Endodermal cell (in vitro differentiated cells): ENCODE measurements at regions not wholly inside any gene's neighbourhood (a gene's known extent, or its start where the extent isn't known, plus 50 kb on each side); places are given as distances from the start of the nearest gene placed in this dataset.
"Not testable (repeated sequence)": the region's sequence is repeated elsewhere in the genome, so short reads cannot be mapped to it uniquely, and the experiment has no call there.

Experiments used
- DNase-seq: peaks from one replicate; pipeline ENCODE4 v3.0.0-alpha.2; 2017
- H3K27ac ChIP-seq: 2 replicates; pipeline ENCODE4 v1.5.1; 2013; ENCODE audit warnings: mild to moderate bottlenecking, low read depth, low read length, moderate library complexity
- H3K27me3 ChIP-seq: 2 replicates; pipeline ENCODE4 v1.6.1; 2013; ENCODE audit warnings: mild to moderate bottlenecking, low read length, moderate library complexity; ENCODE audit not compliant: insufficient read depth, control insufficient read depth, poor library complexity, severe bottlenecking
- H3K36me3 ChIP-seq: 2 replicates; pipeline ENCODE4 v1.7.0; 2013; ENCODE audit warnings: mild to moderate bottlenecking, low read length, moderate library complexity; ENCODE audit not compliant: control insufficient read depth, insufficient read depth
- H3K4me1 ChIP-seq: one replicate; pipeline ENCODE4 v1.7.0; 2013; ENCODE audit warnings: low read length; ENCODE audit not compliant: control insufficient read depth, insufficient read depth
- H3K4me3 ChIP-seq: 2 replicates; pipeline ENCODE4 v1.5.1; 2013; ENCODE audit warnings: mild to moderate bottlenecking, low read length, moderate library complexity
- H3K9ac ChIP-seq: 2 replicates; pipeline ENCODE4 v1.6.1; 2013; ENCODE audit warnings: mild to moderate bottlenecking, low read length, moderate library complexity; ENCODE audit not compliant: poor library complexity, severe bottlenecking; ENCODE audit errors: extremely low read depth
- H3K9me3 ChIP-seq: 2 replicates; pipeline ENCODE4 v1.6.1; 2013; ENCODE audit warnings: mild to moderate bottlenecking, low read length, moderate library complexity; ENCODE audit not compliant: control insufficient read depth
- H3K27ac Mint-ChIP-seq: 2 replicates; pipeline ENCODE4 v1.8.0; 2020; ENCODE audit warnings: mixed read lengths
- H3K27me3 Mint-ChIP-seq: 2 replicates; pipeline ENCODE4 v1.8.0; 2021; ENCODE audit warnings: mild to moderate bottlenecking, mixed read lengths; ENCODE audit not compliant: insufficient read depth
- H3K36me3 Mint-ChIP-seq: 2 replicates; pipeline ENCODE4 v1.8.0; 2020; ENCODE audit warnings: low read depth, mixed read lengths
- H3K4me1 Mint-ChIP-seq: 2 replicates; pipeline ENCODE4 v1.8.0; 2020; ENCODE audit warnings: mixed read lengths
- H3K4me3 Mint-ChIP-seq: 2 replicates; pipeline ENCODE4 v1.8.0; 2020; ENCODE audit warnings: mild to moderate bottlenecking, moderate library complexity, mixed read lengths
- H3K9me3 Mint-ChIP-seq: 2 replicates; pipeline ENCODE4 v1.8.0; 2020; ENCODE audit warnings: mild to moderate bottlenecking, mixed read lengths
- CTCF ChIP-seq: fragments of 200-600 bp; sonication (generic); conservative IDR thresholded peaks from 2 replicates; pipeline ENCODE4 v1.5.0; 2021; ENCODE audit warnings: antibody characterized with exemption, mild to moderate bottlenecking
- WGBS, 2 experiments: methylation state at CpG; one replicate each; pipeline versions ENCODE4 v1.1.5 to v1.1.7; 2013; ENCODE audit warnings: missing lambda C conversion rate in 2 of 2, mixed read lengths in 1 of 2; ENCODE audit not compliant: insufficient coverage in 1 of 2, insufficient read length in 1 of 2; 5-methylcytosine and 5-hydroxymethylcytosine counted together

GRCh38 chr11:96842731-96843130 is 452.9 kb downstream of the JRKL start:
- Mint-ChIP-seq H3K4me3 (no peak overlapping the region), H3K9me3 (no peaks in the 10 kb centered on the region), H3K27me3 (no peaks in the 10 kb centered on the region), H3K4me1 (peaks cover 2% of the 10 kb centered on the region), H3K36me3 (no peaks in the 10 kb centered on the region), H3K27ac (no peak overlapping the region)
- Histone ChIP-seq H3K9ac (no peak overlapping the region), H3K27ac (no peak overlapping the region), H3K4me3 (no peak overlapping the region), H3K36me3 (no peaks in the 10 kb centered on the region), H3K9me3 (no peaks in the 10 kb centered on the region), H3K4me1 (peaks cover 1% of the 10 kb centered on the region), H3K27me3 (no peaks in the 10 kb centered on the region)
- DNase-seq: no peak
- WGBS, 2 experiments: 93 to 100% methylated on average over 1 of the region's 1 CpG
- TF ChIP-seq CTCF: no peak

GRCh38 chr11:96854425-96854824 is 464.6 kb downstream of the JRKL start:
- Mint-ChIP-seq H3K4me1 (peaks cover 6% of the 10 kb centered on the region), H3K4me3 (no peak overlapping the region), H3K36me3 (peaks cover 26% of the 10 kb centered on the region), H3K27ac (no peak overlapping the region), H3K27me3 (no peaks in the 10 kb centered on the region), H3K9me3 (peaks cover 35% of the 10 kb centered on the region)
- H3K27ac ChIP-seq: no peak overlapping the region
- H3K36me3 ChIP-seq: no peaks in the 10 kb centered on the region
- no peak for TF ChIP-seq CTCF
- H3K9me3 ChIP-seq: peaks cover 47% of the 10 kb centered on the region
- no peaks in the 10 kb centered on the region for H3K4me1 ChIP-seq
- H3K9ac ChIP-seq: no peak overlapping the region
- no peak for DNase-seq
- 94 to 100% methylated on average over 1 to 2 of the region's 3 CpGs for WGBS, 2 experiments
- H3K27me3 ChIP-seq: no peaks in the 10 kb centered on the region
- H3K4me3 ChIP-seq: no peak overlapping the region

GRCh38 chr11:96861722-96862121 is 471.9 kb downstream of the JRKL start:
- H3K36me3 ChIP-seq, H3K36me3 Mint-ChIP-seq, H3K4me1 ChIP-seq, DNase-seq, H3K27ac ChIP-seq, H3K27me3 Mint-ChIP-seq, H3K27ac Mint-ChIP-seq, H3K4me3 ChIP-seq, H3K9ac ChIP-seq, H3K4me3 Mint-ChIP-seq, H3K27me3 ChIP-seq, H3K4me1 Mint-ChIP-seq: not testable (repeated sequence)
- 75 to 86% methylated on average over 1 to 3 of the region's 3 CpGs for WGBS, 2 experiments
- peaks cover 11% of the 10 kb centered on the region for H3K9me3 Mint-ChIP-seq
- peaks cover 11% of the 10 kb centered on the region for H3K9me3 ChIP-seq

- no peak overlapping the region for H3K4me3 Mint-ChIP-seq
- H3K27me3 Mint-ChIP-seq: no peaks in the 10 kb centered on the region
- Histone ChIP-seq H3K9me3 (peaks cover 11% of the 10 kb centered on the region), H3K27ac (no peak overlapping the region), H3K9ac (no peak overlapping the region), H3K4me3 (no peak overlapping the region), H3K36me3 (no peaks in the 10 kb centered on the region), H3K27me3 (no peaks in the 10 kb centered on the region), H3K4me1 (no peaks in the 10 kb centered on the region)
- TF ChIP-seq CTCF: no peak
- no peak overlapping the region for H3K27ac Mint-ChIP-seq
- DNase-seq: no peak
- H3K36me3 Mint-ChIP-seq: no peaks in the 10 kb centered on the region
- H3K4me1 Mint-ChIP-seq: no peaks in the 10 kb centered on the region
- peaks cover 11% of the 10 kb centered on the region for H3K9me3 Mint-ChIP-seq
- WGBS, 2 experiments: 88% methylated on average over 3 of the region's 3 CpGs; no CpG with 5 or more reads in 1 of the 2 experiments
Measured at GRCh38 chr11:96863520-96863919, 473.7 kb downstream of the JRKL start.
